OCI-LY1 (cell line): ENCODE measurements at regions not wholly inside any gene's neighbourhood (a gene's known extent, or its start where the extent isn't known, plus 50 kb on each side); places are given as distances from the start of the nearest gene placed in this dataset.

ENCODE experiments used
- H2AFZ ChIP-seq: fragments of 200-600 bp; sonication (generic), shearing (Covaris generic); 2 replicates; pipeline ENCODE4 v1.6.0; 2014; ENCODE audit warnings: antibody characterized with exemption, mild to moderate bottlenecking, low read length
- H3F3A ChIP-seq: fragments of 200-600 bp; sonication (generic), shearing (Covaris generic); 2 replicates; pipeline ENCODE4 v1.6.0; 2014; ENCODE audit warnings: mild to moderate bottlenecking, antibody characterized with exemption, low read length, moderate library complexity; ENCODE audit not compliant: insufficient read depth
- H3K27ac ChIP-seq: fragments of 200-600 bp; sonication (generic); 2 replicates; pipeline ENCODE4 v1.5.1; 2014; ENCODE audit warnings: low read length, mixed run types, mild to moderate bottlenecking, low read depth; ENCODE audit not compliant: poor library complexity, severe bottlenecking
- H3K27me3 ChIP-seq: fragments of 200-600 bp; sonication (generic); 2 replicates; pipeline ENCODE4 v1.6.0; 2014; ENCODE audit warnings: antibody characterized with exemption, mild to moderate bottlenecking, low read length, moderate library complexity; ENCODE audit not compliant: insufficient read depth
- H3K36me3 ChIP-seq: fragments of 200-600 bp; sonication (generic); 2 replicates; pipeline ENCODE4 v1.6.1; 2014; ENCODE audit warnings: mild to moderate bottlenecking, antibody characterized with exemption, low read length, moderate library complexity, mixed read lengths; ENCODE audit not compliant: insufficient read depth
- H3K4me1 ChIP-seq: fragments of 200-600 bp; sonication (generic); 2 replicates; pipeline ENCODE4 v1.5.1; 2014; ENCODE audit warnings: mild to moderate bottlenecking, low read length, moderate library complexity; ENCODE audit not compliant: insufficient read depth, severe bottlenecking
- H3K4me2 ChIP-seq: fragments of 200-600 bp; sonication (generic), shearing (Covaris generic); 2 replicates; pipeline ENCODE4 v1.6.1; 2014; ENCODE audit warnings: low read length
- H3K4me3 ChIP-seq: fragments of 200-600 bp; sonication (generic); 2 replicates; pipeline ENCODE4 v1.5.1; 2014; ENCODE audit warnings: low read length, low read depth, mild to moderate bottlenecking, mixed read lengths; ENCODE audit not compliant: poor library complexity, severe bottlenecking
- H3K79me2 ChIP-seq: fragments of 200-600 bp; shearing (Covaris generic); 2 replicates; pipeline ENCODE4 v1.6.1; 2016; ENCODE audit warnings: mixed run types, low read length, mixed read lengths; ENCODE audit not compliant: insufficient read depth
- H3K9ac ChIP-seq: fragments of 200-600 bp; sonication (generic), shearing (Covaris generic); 2 replicates; pipeline ENCODE4 v1.6.1; 2014; ENCODE audit warnings: mild to moderate bottlenecking, low read length, mixed read lengths
- H3K9me2 ChIP-seq: fragments of 200-600 bp; sonication (generic), shearing (Covaris generic); 2 replicates; pipeline ENCODE4 v1.6.1; 2014; ENCODE audit warnings: low read depth, mild to moderate bottlenecking, low read length, mixed read lengths
- H3K9me3 ChIP-seq: fragments of 200-600 bp; shearing (Covaris generic); 2 replicates; pipeline ENCODE4 v1.6.1; 2014; ENCODE audit warnings: low read length, mixed read lengths
- H4K20me1 ChIP-seq: fragments of 200-600 bp; sonication (generic), shearing (Covaris generic); 2 replicates; pipeline ENCODE4 v1.6.0; 2016; ENCODE audit warnings: mild to moderate bottlenecking, low read length; ENCODE audit not compliant: insufficient read depth
- EZH2 ChIP-seq: fragments of 200-600 bp; sonication (generic), shearing (Covaris generic); IDR thresholded peaks from 2 replicates; pipeline ENCODE4 v1.8.0; 2017; ENCODE audit warnings: borderline replicate concordance, mixed run types, mild to moderate bottlenecking, antibody characterized with exemption, low read length, moderate library complexity, mixed read lengths
- TF ChIP-seq, protein P1 (sequence below): fragments of 200-600 bp; sonication (generic), shearing (Covaris generic); IDR thresholded peaks from 2 replicates; pipeline ENCODE4 v1.5.1; 2017; ENCODE audit warnings: mild to moderate bottlenecking, antibody characterized with exemption, low read length, moderate library complexity, mixed read lengths

DNA sequence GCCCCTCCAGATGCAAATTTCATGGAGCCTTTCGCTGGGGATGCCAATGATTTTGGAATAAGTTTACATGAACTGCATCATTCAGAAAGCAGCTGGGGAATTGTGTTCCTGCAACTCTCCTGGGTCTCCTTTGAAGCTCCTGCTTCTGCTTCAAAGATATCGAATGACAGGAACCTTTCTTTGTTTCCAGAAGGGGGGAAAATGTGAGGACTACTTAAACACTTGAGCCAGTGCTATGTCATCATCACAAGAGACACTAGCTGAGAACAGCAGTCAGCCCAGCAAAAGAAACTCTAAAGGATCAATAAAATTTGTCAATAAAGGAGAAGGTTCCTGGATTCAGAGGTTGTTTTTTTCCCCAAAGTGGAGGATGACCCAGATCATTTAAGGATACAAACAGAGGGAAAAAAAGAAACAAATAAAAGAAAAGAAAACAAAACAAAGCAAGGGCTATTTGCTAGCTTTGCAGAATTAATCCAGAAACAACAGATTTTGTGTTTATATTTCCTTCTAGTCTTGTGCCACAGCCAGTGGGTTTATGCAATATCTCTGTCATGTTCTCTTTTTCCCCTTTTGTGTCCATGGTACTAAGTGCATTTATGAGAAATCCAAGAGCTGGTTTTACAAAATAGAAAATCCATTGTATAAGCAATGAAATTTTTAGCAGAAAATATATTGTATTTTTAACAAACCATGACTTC lies 463.7 kb downstream of the CDH2 start:
- no peaks in the 10 kb centered on the region for H3K9me3 ChIP-seq
- no peaks in the 10 kb centered on the region for H3F3A ChIP-seq
- no peaks in the 10 kb centered on the region for H3K36me3 ChIP-seq
- no peaks in the 10 kb centered on the region for H3K79me2 ChIP-seq
- no peaks in the 10 kb centered on the region for H3K4me1 ChIP-seq
- no peak for TF ChIP-seq EZH2
- TF ChIP-seq, protein P1, sequence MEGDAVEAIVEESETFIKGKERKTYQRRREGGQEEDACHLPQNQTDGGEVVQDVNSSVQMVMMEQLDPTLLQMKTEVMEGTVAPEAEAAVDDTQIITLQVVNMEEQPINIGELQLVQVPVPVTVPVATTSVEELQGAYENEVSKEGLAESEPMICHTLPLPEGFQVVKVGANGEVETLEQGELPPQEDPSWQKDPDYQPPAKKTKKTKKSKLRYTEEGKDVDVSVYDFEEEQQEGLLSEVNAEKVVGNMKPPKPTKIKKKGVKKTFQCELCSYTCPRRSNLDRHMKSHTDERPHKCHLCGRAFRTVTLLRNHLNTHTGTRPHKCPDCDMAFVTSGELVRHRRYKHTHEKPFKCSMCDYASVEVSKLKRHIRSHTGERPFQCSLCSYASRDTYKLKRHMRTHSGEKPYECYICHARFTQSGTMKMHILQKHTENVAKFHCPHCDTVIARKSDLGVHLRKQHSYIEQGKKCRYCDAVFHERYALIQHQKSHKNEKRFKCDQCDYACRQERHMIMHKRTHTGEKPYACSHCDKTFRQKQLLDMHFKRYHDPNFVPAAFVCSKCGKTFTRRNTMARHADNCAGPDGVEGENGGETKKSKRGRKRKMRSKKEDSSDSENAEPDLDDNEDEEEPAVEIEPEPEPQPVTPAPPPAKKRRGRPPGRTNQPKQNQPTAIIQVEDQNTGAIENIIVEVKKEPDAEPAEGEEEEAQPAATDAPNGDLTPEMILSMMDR: no peak
- H3K27me3 ChIP-seq: no peaks in the 10 kb centered on the region
- H2AFZ ChIP-seq: no peak overlapping the region
- H3K4me3 ChIP-seq: no peak overlapping the region
- H3K27ac ChIP-seq: no peak overlapping the region
- H3K9ac ChIP-seq: no peak overlapping the region
- no peak overlapping the region for H3K4me2 ChIP-seq
- no peaks in the 10 kb centered on the region for H3K9me2 ChIP-seq
- no peaks in the 10 kb centered on the region for H4K20me1 ChIP-seq

DNA sequence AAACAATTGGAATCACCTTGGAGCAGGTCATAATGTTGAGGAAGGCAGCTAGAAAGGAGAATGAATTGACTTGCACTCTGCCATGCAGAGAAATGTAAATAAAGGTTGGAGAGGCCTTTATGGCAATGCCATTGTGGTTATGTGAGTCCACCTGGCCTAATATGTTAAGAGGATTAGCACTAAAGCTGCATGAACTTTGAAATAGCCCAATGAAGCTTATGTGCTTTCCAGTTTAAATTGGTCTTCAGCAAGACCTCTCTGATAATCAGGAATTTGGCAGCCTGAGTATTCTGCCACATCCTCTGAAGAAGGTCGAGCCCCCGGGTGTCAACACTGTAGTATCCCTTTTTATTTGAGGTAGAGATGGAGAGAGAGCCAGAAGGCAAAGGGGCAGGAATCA lies 464.9 kb downstream of the CDH2 start:
- no peak overlapping the region for H3K4me2 ChIP-seq
- no peak for TF ChIP-seq EZH2
- TF ChIP-seq, protein P1: no peak

DNA sequence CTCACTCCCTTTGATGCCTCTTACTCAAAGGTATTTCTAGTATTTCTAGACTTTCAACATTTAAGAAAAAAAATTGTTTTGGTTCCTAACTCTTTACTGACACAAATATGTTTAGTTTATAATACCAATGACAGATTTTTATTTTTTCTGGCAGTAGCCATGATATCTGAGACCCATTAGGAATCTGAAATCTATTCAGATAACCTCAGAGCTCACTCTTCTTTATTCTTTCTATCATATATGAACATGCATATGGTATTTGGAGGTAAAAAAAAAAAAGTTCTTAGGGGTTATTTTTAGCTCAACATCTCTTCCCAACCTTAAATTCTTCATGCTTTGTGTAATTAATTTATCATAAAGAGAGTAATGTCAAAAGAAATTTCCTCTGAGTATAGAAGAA lies 465.5 kb downstream of the CDH2 start:
- Histone ChIP-seq H3F3A (no peaks in the 10 kb centered on the region), H3K36me3 (no peaks in the 10 kb centered on the region), H3K4me1 (no peaks in the 10 kb centered on the region), H3K4me2 (no peak overlapping the region), H3K4me3 (no peak overlapping the region), H3K79me2 (no peaks in the 10 kb centered on the region), H3K9ac (no peak overlapping the region), H3K27ac (no peak overlapping the region), H3K9me3 (no peaks in the 10 kb centered on the region), H2AFZ (no peak overlapping the region), H3K27me3 (no peaks in the 10 kb centered on the region), H3K9me2 (no peaks in the 10 kb centered on the region), H4K20me1 (no peaks in the 10 kb centered on the region)
- TF ChIP-seq, protein P1: no peak
- TF ChIP-seq EZH2: no peak

More for the DNA sequence above, 464.9 kb downstream of the CDH2 start:
- no peak overlapping the region for H3K4me3 ChIP-seq
- H3F3A ChIP-seq: no peaks in the 10 kb centered on the region
- no peaks in the 10 kb centered on the region for H3K27me3 ChIP-seq
- no peak overlapping the region for H3K27ac ChIP-seq
- no peak overlapping the region for H3K9ac ChIP-seq
- H3K79me2 ChIP-seq: no peaks in the 10 kb centered on the region
- no peaks in the 10 kb centered on the region for H3K9me3 ChIP-seq
- H3K4me1 ChIP-seq: no peaks in the 10 kb centered on the region
- no peaks in the 10 kb centered on the region for H4K20me1 ChIP-seq
- no peak overlapping the region for H2AFZ ChIP-seq
- H3K9me2 ChIP-seq: no peaks in the 10 kb centered on the region
- H3K36me3 ChIP-seq: no peaks in the 10 kb centered on the region
